ENCODE measurements at regions not wholly inside any gene's neighbourhood (a gene's known extent, or its start where the extent isn't known, plus 50 kb on each side); places are given as distances from the start of the nearest gene placed in this dataset.

GRCh38 chr12:27859648-27860047, 79.6 kb upstream of the MANSC4 start:
- TF ChIP-seq CTCF (optimal IDR thresholded peaks at IDR 0.05 in 1 of 3, IDR thresholded peaks at IDR 0.05 in 1 of 3, conservative IDR thresholded peaks at IDR 0.05 in 1 of 3; ENCODE audit: extremely low read depth in 1 of 3, insufficient read depth in 2 of 3, low read length in 3 of 3): no peak
- TF ChIP-seq EZH2 (IDR thresholded peaks at IDR 0.05; ENCODE audit: low read length): no peak
